ENCODE measurements at regions not wholly inside any gene's neighbourhood (a gene's known extent, or its start where the extent isn't known, plus 50 kb on each side); places are given as distances from the start of the nearest gene placed in this dataset.
"Not testable (repeated sequence)": the region's sequence is repeated elsewhere in the genome, so short reads cannot be mapped to it uniquely, and the experiment has no call there.

GRCh38 chr2:125280265-125280664 lies 1255.2 kb downstream of the CNTNAP5 start:
- H3K4me1 Mint-ChIP-seq (ENCODE audit: low read depth in 2 of 2): no peaks in the 10 kb centered on the region
- no peak overlapping the region for H3K4me3 Mint-ChIP-seq
- peaks cover 24% of the 10 kb centered on the region for H3K9me3 Mint-ChIP-seq
- ATAC-seq: no peak
- H3K27ac Mint-ChIP-seq: no peak overlapping the region
- DNase-seq (ENCODE audit: low spot score): no peak
- no peaks in the 10 kb centered on the region for H3K36me3 Mint-ChIP-seq
- H3K27me3 Mint-ChIP-seq: no peaks in the 10 kb centered on the region

- DNase-seq (ENCODE audit: low spot score): no peak
- Mint-ChIP-seq H3K36me3 (no peaks in the 10 kb centered on the region), H3K27ac (no peak overlapping the region), H3K9me3 (peaks cover 25% of the 10 kb centered on the region), H3K27me3 (no peaks in the 10 kb centered on the region), H3K4me3 (no peak overlapping the region), H3K4me1 (ENCODE audit: low read depth in 2 of 2) (no peaks in the 10 kb centered on the region)
- ATAC-seq: no peak
These were observed 1256.2 kb downstream of the CNTNAP5 start for GRCh38 chr2:125281242-125281641.

- H3K27me3 Mint-ChIP-seq: no peaks in the 10 kb centered on the region
- no peaks in the 10 kb centered on the region for H3K4me1 Mint-ChIP-seq (ENCODE audit: low read depth in 2 of 2)
- no peak overlapping the region for H3K27ac Mint-ChIP-seq
- peaks cover 13% of the 10 kb centered on the region for H3K9me3 Mint-ChIP-seq
- H3K4me3 Mint-ChIP-seq: no peak overlapping the region
- no peak for DNase-seq (ENCODE audit: low spot score)
- no peak for ATAC-seq
- no peaks in the 10 kb centered on the region for H3K36me3 Mint-ChIP-seq
These were observed 1271.7 kb downstream of the CNTNAP5 start for GRCh38 chr2:125296742-125297141.

- Mint-ChIP-seq H3K27ac (no peak overlapping the region), H3K36me3 (no peaks in the 10 kb centered on the region), H3K9me3 (peaks cover 13% of the 10 kb centered on the region), H3K4me3 (no peak overlapping the region), H3K27me3 (no peaks in the 10 kb centered on the region), H3K4me1 (ENCODE audit: low read depth in 2 of 2) (no peaks in the 10 kb centered on the region)
- DNase-seq (ENCODE audit: low spot score) (no peak), ATAC-seq (no peak)
These were observed 1285.7 kb downstream of the CNTNAP5 start for GRCh38 chr2:125310657-125311364.

GRCh38 chr2:125312342-125312741 lies 1287.3 kb downstream of the CNTNAP5 start:
- Mint-ChIP-seq H3K27me3 (no peaks in the 10 kb centered on the region), H3K4me3 (no peak overlapping the region), H3K4me1 (ENCODE audit: low read depth in 2 of 2) (no peaks in the 10 kb centered on the region), H3K9me3 (peaks cover 13% of the 10 kb centered on the region), H3K36me3 (no peaks in the 10 kb centered on the region), H3K27ac (no peak overlapping the region)
- ATAC-seq (no peak), DNase-seq (ENCODE audit: low spot score) (no peak)

GRCh38 chr2:125313806-125314205 lies 1288.7 kb downstream of the CNTNAP5 start:
- no peak for DNase-seq (ENCODE audit: low spot score)
- Mint-ChIP-seq H3K36me3 (no peaks in the 10 kb centered on the region), H3K27ac (no peak overlapping the region)

GRCh38 chr2:125318740-125319139 lies 1293.7 kb downstream of the CNTNAP5 start:
- Mint-ChIP-seq H3K27ac (no peak overlapping the region), H3K9me3 (peaks cover 3% of the 10 kb centered on the region), H3K27me3 (no peaks in the 10 kb centered on the region), H3K36me3 (peaks cover 6% of the 10 kb centered on the region), H3K4me3 (no peak overlapping the region), H3K4me1 (ENCODE audit: low read depth in 2 of 2) (no peaks in the 10 kb centered on the region)
- peak in 1 of 2 donors; percentile 24 for ATAC-seq
- no peak for DNase-seq (ENCODE audit: low spot score)

More at GRCh38 chr2:125313806-125314205, 1288.7 kb downstream of the CNTNAP5 start:
- Mint-ChIP-seq H3K9me3 (peaks cover 10% of the 10 kb centered on the region), H3K4me3 (no peak overlapping the region), H3K27me3 (no peaks in the 10 kb centered on the region), H3K4me1 (ENCODE audit: low read depth in 2 of 2) (no peaks in the 10 kb centered on the region)
- no peak for ATAC-seq

- H3K4me3 Mint-ChIP-seq: no peak overlapping the region
- H3K9me3 Mint-ChIP-seq: peaks cover 18% of the 10 kb centered on the region
- H3K27me3 Mint-ChIP-seq: no peaks in the 10 kb centered on the region
- DNase-seq (ENCODE audit: low spot score) (no peak), ATAC-seq (no peak)
- H3K27ac Mint-ChIP-seq: no peak overlapping the region
- no peaks in the 10 kb centered on the region for H3K4me1 Mint-ChIP-seq (ENCODE audit: low read depth in 2 of 2)
- peaks cover 6% of the 10 kb centered on the region for H3K36me3 Mint-ChIP-seq
These were observed 1299.2 kb downstream of the CNTNAP5 start for GRCh38 chr2:125324273-125324672.

GRCh38 chr2:125330133-125330532 lies 1305.0 kb downstream of the CNTNAP5 start:
- no peak overlapping the region for H3K27ac Mint-ChIP-seq
- no peak for DNase-seq (ENCODE audit: low spot score)
- no peaks in the 10 kb centered on the region for H3K27me3 Mint-ChIP-seq
- no peaks in the 10 kb centered on the region for H3K4me1 Mint-ChIP-seq (ENCODE audit: low read depth in 2 of 2)
- H3K4me3 Mint-ChIP-seq: no peak overlapping the region
- no peak for ATAC-seq
- H3K9me3 Mint-ChIP-seq: peaks cover 22% of the 10 kb centered on the region
- H3K36me3 Mint-ChIP-seq: no peaks in the 10 kb centered on the region

GRCh38 chr2:125341353-125341752 lies 1314.6 kb upstream of the GYPC start:
- no peaks in the 10 kb centered on the region for H3K4me1 Mint-ChIP-seq (ENCODE audit: low read depth in 2 of 2)
- DNase-seq (ENCODE audit: low spot score) (no peak), ATAC-seq (no peak)
- no peaks in the 10 kb centered on the region for H3K27me3 Mint-ChIP-seq
- H3K4me3 Mint-ChIP-seq: no peak overlapping the region
- peaks cover 4% of the 10 kb centered on the region for H3K36me3 Mint-ChIP-seq
- no peak overlapping the region for H3K27ac Mint-ChIP-seq
- H3K9me3 Mint-ChIP-seq: peaks cover 9% of the 10 kb centered on the region

- not testable (repeated sequence) for DNase-seq (ENCODE audit: low spot score); H3K36me3 Mint-ChIP-seq; H3K4me3 Mint-ChIP-seq; H3K27ac Mint-ChIP-seq; H3K27me3 Mint-ChIP-seq; ATAC-seq; H3K4me1 Mint-ChIP-seq (ENCODE audit: low read depth in 2 of 2)
- peaks cover 11% of the 10 kb centered on the region for H3K9me3 Mint-ChIP-seq
These were observed 1302.4 kb upstream of the GYPC start for GRCh38 chr2:125353542-125353941.

- peaks cover 24% of the 10 kb centered on the region for H3K9me3 Mint-ChIP-seq
- ATAC-seq (no peak), DNase-seq (ENCODE audit: low spot score) (no peak)
- H3K4me1 Mint-ChIP-seq (ENCODE audit: low read depth in 2 of 2): no peaks in the 10 kb centered on the region
- H3K27me3 Mint-ChIP-seq: no peaks in the 10 kb centered on the region
- H3K4me3 Mint-ChIP-seq: no peak overlapping the region
- H3K36me3 Mint-ChIP-seq: peaks cover 15% of the 10 kb centered on the region
- no peak overlapping the region for H3K27ac Mint-ChIP-seq
These were observed 1291.6 kb upstream of the GYPC start for GRCh38 chr2:125364192-125364983.

- no peak for DNase-seq (ENCODE audit: low spot score)
- Mint-ChIP-seq H3K27me3 (no peaks in the 10 kb centered on the region), H3K4me3 (no peak overlapping the region), H3K9me3 (peaks cover 21% of the 10 kb centered on the region), H3K27ac (no peak overlapping the region), H3K4me1 (ENCODE audit: low read depth in 2 of 2) (no peaks in the 10 kb centered on the region), H3K36me3 (peaks cover 12% of the 10 kb centered on the region)
- no peak for ATAC-seq
These were observed 1291.0 kb upstream of the GYPC start for GRCh38 chr2:125364984-125365265.

- Mint-ChIP-seq H3K27ac (no peak overlapping the region), H3K4me1 (ENCODE audit: low read depth in 2 of 2) (no peaks in the 10 kb centered on the region), H3K9me3 (peaks cover 17% of the 10 kb centered on the region), H3K36me3 (no peaks in the 10 kb centered on the region), H3K27me3 (no peaks in the 10 kb centered on the region), H3K4me3 (no peak overlapping the region)
- ATAC-seq (no peak), DNase-seq (ENCODE audit: low spot score) (no peak)
These were observed 1284.1 kb upstream of the GYPC start for GRCh38 chr2:125371867-125372266.

Measured in natural killer cell treated with Interleukin-12 subunit alpha and Interleukin-12 subunit beta and Interleukin-15 and Interleukin-18, amount 100 ng/mL, for 72 hours (primary cell).